SK-N-SH (cell line): ENCODE measurements at regions not wholly inside any gene's neighbourhood (a gene's known extent, or its start where the extent isn't known, plus 50 kb on each side); places are given as distances from the start of the nearest gene placed in this dataset.

Source experiments
- CTCF ChIA-PET: fragments of 300-600, 350-600 bp; formaldehyde crosslinking; extraction: SDS; loops from one replicate; lab custom pipeline; 2021; lab: Yijun Ruan, JAX
- POLR2A ChIA-PET: fragments of 350-600 bp; sonication (Branson Sonifier 250); formaldehyde crosslinking; extraction: SDS; loops from one replicate; lab custom pipeline; 2020; ENCODE audit warnings: antibody characterized with exemption, inconsistent platforms; lab: Yijun Ruan, JAX
- DNase-seq: peaks from one replicate; pipeline ENCODE4 v3.0.0; 2012
- H2AFZ ChIP-seq: fragments of 200-600 bp; sonication (generic); 2 replicates; pipeline ENCODE4 v1.8.1; 2016; ENCODE audit warnings: antibody characterized with exemption, mild to moderate bottlenecking, low read depth
- H3F3A ChIP-seq: fragments of 200-600 bp; sonication (generic); replicated peaks from 2 replicates; pipeline ENCODE3; 2016; ENCODE audit warnings: antibody characterized with exemption, mild to moderate bottlenecking; ENCODE audit not compliant: insufficient read depth
- H3K27ac ChIP-seq, 2 experiments: fragments of 200-500 bp in 1 of 2; fragments of 200-600 bp in 1 of 2; sonication (Bioruptor generic) in 1 of 2; sonication (generic), shearing (Covaris generic) in 1 of 2; 2 replicates each; pipeline versions ENCODE4 v1.5.1 to v1.6.1; 2014 to 2016; ENCODE audit warnings: low read depth in 2 of 2, inconsistent platforms in 1 of 2, low read length in 1 of 2, mild to moderate bottlenecking in 1 of 2, mixed read lengths in 1 of 2
- H3K27me3 ChIP-seq: fragments of 200-600 bp; sonication (generic), shearing (Covaris generic); 2 replicates; pipeline ENCODE4 v1.6.1; 2016; ENCODE audit warnings: mixed run types; ENCODE audit not compliant: insufficient read depth
- H3K36me3 ChIP-seq, 2 experiments: fragments of 200-500 bp in 1 of 2; fragments of 200-600 bp in 1 of 2; sonication (Bioruptor generic) in 1 of 2; sonication (generic) in 1 of 2; replicated peaks in 1 of 2; 2 replicates each; pipeline versions ENCODE3 to v1.5.1; 2014 to 2016; ENCODE audit warnings: low read length in 1 of 2, mild to moderate bottlenecking in 1 of 2; ENCODE audit not compliant: insufficient read depth in 2 of 2, control insufficient read depth in 1 of 2
- H3K4me1 ChIP-seq, 2 experiments: fragments of 200-500 bp in 1 of 2; fragments of 200-600 bp in 1 of 2; sonication (Bioruptor generic) in 1 of 2; sonication (generic), shearing (Covaris generic) in 1 of 2; 2 replicates each; pipeline versions ENCODE4 v1.5.1 to v1.6.1; 2014 to 2016; ENCODE audit warnings: low read depth in 1 of 2, low read length in 1 of 2, mixed run types in 1 of 2; ENCODE audit not compliant: insufficient read depth in 2 of 2, control insufficient read depth in 1 of 2
- H3K4me2 ChIP-seq: fragments of 200-600 bp; sonication (generic), shearing (Covaris generic); 2 replicates; pipeline ENCODE4 v1.6.1; 2017; ENCODE audit warnings: mixed run types
- H3K4me3 ChIP-seq, 2 experiments: fragments of 200-500 bp in 1 of 2; fragments of 200-600 bp in 1 of 2; sonication (Bioruptor generic) in 1 of 2; sonication (generic), shearing (Covaris generic) in 1 of 2; 2 replicates each; pipeline versions ENCODE4 v1.5.1 to v1.8.1; 2014 to 2016; ENCODE audit warnings: low read depth in 2 of 2, inconsistent platforms in 1 of 2, low read length in 1 of 2, mild to moderate bottlenecking in 1 of 2, mixed read lengths in 1 of 2, moderate library complexity in 1 of 2
- H3K79me2 ChIP-seq: fragments of 200-600 bp; sonication (generic); 2 replicates; pipeline ENCODE4 v1.8.1; 2017; ENCODE audit warnings: mild to moderate bottlenecking; ENCODE audit not compliant: insufficient read depth
- H3K9ac ChIP-seq: fragments of 200-600 bp; sonication (generic); 2 replicates; pipeline ENCODE4 v1.6.1; 2017; ENCODE audit warnings: mixed run types
- H3K9me2 ChIP-seq: fragments of 200-600 bp; sonication (generic); 2 replicates; pipeline ENCODE4 v1.6.1; 2017; ENCODE audit warnings: mixed run types
- H3K9me3 ChIP-seq: fragments of 200-600 bp; sonication (generic); 2 replicates; pipeline ENCODE4 v1.6.1; 2017; ENCODE audit warnings: mixed run types, mild to moderate bottlenecking, moderate library complexity
- H4K20me1 ChIP-seq: fragments of 200-600 bp; sonication (generic); 2 replicates; pipeline ENCODE4 v1.6.1; 2017; ENCODE audit warnings: mild to moderate bottlenecking, mixed run types; ENCODE audit not compliant: insufficient read depth
- CHD2 ChIP-seq: fragments of 150-350 bp; IDR thresholded peaks from 2 replicates; pipeline ENCODE4 v1.6.1; 2018; ENCODE audit warnings: low read length; ENCODE audit not compliant: partially characterized antibody
- ELF1 ChIP-seq: IDR thresholded peaks from 2 replicates; pipeline ENCODE4 v1.4.0; 2012
- EP300 ChIP-seq, 2 experiments: IDR thresholded peaks; 2 replicates each; pipeline versions ENCODE4 v1.4.0 to v1.6.1; 2012; ENCODE audit warnings: borderline replicate concordance in 1 of 2, low read depth in 1 of 2, low read length in 1 of 2
- EZH2phosphoT487 ChIP-seq: fragments of 200-600 bp; sonication (generic); IDR thresholded peaks from 2 replicates; pipeline ENCODE4 v1.6.1; 2017; ENCODE audit warnings: low read depth, mixed run types, mild to moderate bottlenecking, antibody characterized with exemption, moderate library complexity, borderline replicate concordance
- NFIC ChIP-seq: IDR thresholded peaks from 2 replicates; pipeline ENCODE4 v1.4.0; 2012; ENCODE audit warnings: borderline replicate concordance
- PBX3 ChIP-seq: IDR thresholded peaks from 2 replicates; pipeline ENCODE4; 2012
- RAD21 ChIP-seq: IDR thresholded peaks from 2 replicates; pipeline ENCODE4 v1.6.1; 2012; ENCODE audit warnings: mild to moderate bottlenecking, low read length
- RCOR1 ChIP-seq: fragments of 150-350 bp; IDR thresholded peaks from 2 replicates; pipeline ENCODE4 v1.6.1; 2017; ENCODE audit warnings: antibody characterized with exemption, low read length
- TAF1 ChIP-seq: IDR thresholded peaks from 2 replicates; pipeline ENCODE4 v1.6.1; 2012; ENCODE audit warnings: low read depth, mild to moderate bottlenecking, low read length, moderate library complexity, borderline replicate concordance
- TEAD4 ChIP-seq: IDR thresholded peaks from 2 replicates; pipeline ENCODE4 v1.4.0; 2012; ENCODE audit warnings: mild to moderate bottlenecking, borderline replicate concordance; ENCODE audit not compliant: insufficient read depth
- USF1 ChIP-seq: IDR thresholded peaks from 2 replicates; pipeline ENCODE4 v1.4.0; 2012; ENCODE audit warnings: low read depth, borderline replicate concordance
- YY1 ChIP-seq: IDR thresholded peaks from 2 replicates; pipeline ENCODE4 v1.4.0; 2012; ENCODE audit warnings: low read depth, mild to moderate bottlenecking
- WGBS: methylation state at CpG from one replicate; pipeline ENCODE4 v1.1.6; 2017; ENCODE audit warnings: low lambda C conversion rate; 5-methylcytosine and 5-hydroxymethylcytosine counted together

- Histone ChIP-seq H3K9me3 (no peaks in the 10 kb centered on the region), H4K20me1 (no peaks in the 10 kb centered on the region), H3K9me2 (no peaks in the 10 kb centered on the region)
- CTCF ChIA-PET, result no interaction called here
- TF ChIP-seq TEAD4 (no peak), USF1 (no peak), CHD2 (no peak), RCOR1 (no peak), EZH2phosphoT487 (no peak), PBX3 (no peak), YY1 (no peak), TAF1 (no peak), ELF1 (no peak), RAD21 (no peak)
- TF ChIP-seq, all 33 proteins: peak for 0
- H2AFZ ChIP-seq, result no peak overlapping the region
- POLR2A ChIA-PET, result no interaction called here
- no peak overlapping the region for H3K9ac ChIP-seq
- 76% methylated on average over 12 of the region's 12 CpGs for WGBS
- no peak overlapping the region for H3K4me2 ChIP-seq
- no peak overlapping the region for H3K27ac ChIP-seq
- H3K27me3 ChIP-seq, result no peaks in the 10 kb centered on the region
- no peaks in the 10 kb centered on the region for H3K79me2 ChIP-seq
- H3K4me3 ChIP-seq, result no peak overlapping the region
- no peaks in the 10 kb centered on the region for H3F3A ChIP-seq
- H3K36me3 ChIP-seq, result no peaks in the 10 kb centered on the region
- DNase-seq, result no peak
- peaks cover 0 to 26% of the 10 kb centered on the region in 2 experiments; a peak in 3 of 4 replicates for H3K4me1 ChIP-seq
Measured at GRCh38 chr6:167701010-167701409, 125.7 kb upstream of the AFDN start.

GRCh38 chr6:167702241-167702827 lies 124.4 kb upstream of the AFDN start:
- H3K4me1 ChIP-seq, result peaks cover 0 to 15% of the 10 kb centered on the region in 2 experiments; a peak in 2 of 4 replicates
- WGBS, result 51% methylated on average over 8 of the region's 8 CpGs
- CTCF ChIA-PET, result no interaction called here
- H3F3A ChIP-seq, result no peaks in the 10 kb centered on the region
- no peak for TF ChIP-seq EP300 (IDR thresholded peaks at IDR 0.05; ENCODE audit: borderline replicate concordance in 1 of 2, low read depth in 1 of 2, low read length in 1 of 2)
- TF ChIP-seq NFIC, result no peak
- POLR2A ChIA-PET, result no interaction called here
- DNase-seq, result no peak
- H3K36me3 ChIP-seq, result no peaks in the 10 kb centered on the region
- no peak overlapping the region for H3K4me3 ChIP-seq
- no peak overlapping the region for H2AFZ ChIP-seq
- H3K27me3 ChIP-seq, result no peaks in the 10 kb centered on the region
- no peaks in the 10 kb centered on the region for H3K79me2 ChIP-seq
- H3K4me2 ChIP-seq, result no peak overlapping the region
- no peaks in the 10 kb centered on the region for H4K20me1 ChIP-seq
- H3K9me2 ChIP-seq, result no peaks in the 10 kb centered on the region
- no peak overlapping the region for H3K9ac ChIP-seq
- no peak overlapping the region for H3K27ac ChIP-seq
- no peaks in the 10 kb centered on the region for H3K9me3 ChIP-seq
